Breast epithelium (tissue), 4 donors: ENCODE measurements at regions not wholly inside any gene's neighbourhood (a gene's known extent, or its start where the extent isn't known, plus 50 kb on each side); places are given as distances from the start of the nearest gene placed in this dataset.

Experiments
- DNase-seq, 2 donors: peaks; one replicate each; pipeline ENCODE4 v3.0.0-alpha.2; 2019; ENCODE audit warnings: low spot score in 2 of 2
- H3K27ac ChIP-seq, 2 donors: fragments of 200-600 bp; sonication (generic) in 1 of 2; one replicate each; pipeline ENCODE4 v1.5.1; 2016 to 2019; ENCODE audit warnings: mild to moderate bottlenecking in 1 of 2
- H3K27me3 ChIP-seq, 2 donors: fragments of 200-600 bp; sonication (generic) in 1 of 2; one replicate each; pipeline versions ENCODE4 v1.5.1 to v1.6.0; 2017 to 2019; ENCODE audit warnings: control low read depth in 1 of 2, mild to moderate bottlenecking in 1 of 2
- H3K36me3 ChIP-seq: fragments of 200-600 bp; one replicate; pipeline ENCODE4 v1.5.1; 2019
- H3K4me1 ChIP-seq, 2 donors: fragments of 200-600 bp; sonication (generic); one replicate each; pipeline ENCODE4 v1.5.1; 2016 to 2019; ENCODE audit warnings: control low read depth in 1 of 2
- H3K4me3 ChIP-seq, 3 donors: fragments of 200-600 bp; sonication (generic); 1 replicate in 2 of 3; 2 replicates in 1 of 3; pipeline ENCODE4 v1.5.1; 2016 to 2019; ENCODE audit warnings: mild to moderate bottlenecking in 3 of 3, moderate library complexity in 2 of 3
- H3K9me3 ChIP-seq, 2 donors: fragments of 200-600 bp; sonication (generic) in 1 of 2; one replicate each; pipeline ENCODE4 v1.5.1; 2016 to 2019; ENCODE audit warnings: control low read depth in 1 of 2
- CTCF ChIP-seq, 3 donors: fragments of 450-650 bp; IDR thresholded peaks; one replicate each; pipeline ENCODE4 v1.5.1; 2016 to 2017; ENCODE audit warnings: antibody characterized with exemption in 3 of 3, mild to moderate bottlenecking in 3 of 3, moderate library complexity in 3 of 3
- POLR2A ChIP-seq: fragments of 450-650 bp; IDR thresholded peaks from one replicate; pipeline ENCODE4 v1.6.1; 2016; ENCODE audit warnings: antibody characterized with exemption, mild to moderate bottlenecking, moderate library complexity
- POLR2AphosphoS5 ChIP-seq, 3 donors: sonication (generic); formaldehyde crosslinking; IDR thresholded peaks; one replicate each; pipeline ENCODE4 v1.6.1; 2017; ENCODE audit warnings: antibody characterized with exemption in 3 of 3
- intact Hi-C: fragments of 100-400 bp; cut with DNase I; formaldehyde crosslinking; loops from one replicate; pipeline ENCODE4 v1.15.1; 2023; ENCODE audit warnings: low total_unique reads

GRCh38 chr10:8331896-8332729 lies 277.6 kb downstream of the GATA3 start:
- Histone ChIP-seq H3K27ac (no peak overlapping the region), H3K27me3 (no peaks in the 10 kb centered on the region), H3K4me3 (peak overlapping the region; percentile 10 to 63 (median 45)), H3K36me3 (no peaks in the 10 kb centered on the region), H3K9me3 (no peaks in the 10 kb centered on the region), H3K4me1 (no peaks in the 10 kb centered on the region)
- peak in 1 of 2 donors; percentile 45 for DNase-seq
- intact Hi-C loops, result no loop called here
- TF ChIP-seq CTCF (IDR thresholded peaks at IDR 0.05) (no peak), POLR2AphosphoS5 (IDR thresholded peaks at IDR 0.05) (no peak), POLR2A (no peak)

GRCh38 chr10:8332730-8333111 lies 278.2 kb downstream of the GATA3 start:
- H3K4me3 ChIP-seq, result peak overlapping the region; percentile 10 to 63 (median 45)
- no peaks in the 10 kb centered on the region for H3K4me1 ChIP-seq
- H3K9me3 ChIP-seq, result no peaks in the 10 kb centered on the region
- H3K27ac ChIP-seq, result no peak overlapping the region
- no peaks in the 10 kb centered on the region for H3K27me3 ChIP-seq
- DNase-seq, result no peak
- no peak for TF ChIP-seq POLR2A
- no peak for TF ChIP-seq CTCF (IDR thresholded peaks at IDR 0.05)
- no peak for TF ChIP-seq POLR2AphosphoS5 (IDR thresholded peaks at IDR 0.05)
- H3K36me3 ChIP-seq, result no peaks in the 10 kb centered on the region
- intact Hi-C loops, result no loop called here

- H3K4me1 ChIP-seq, result no peaks in the 10 kb centered on the region
- no peaks in the 10 kb centered on the region for H3K36me3 ChIP-seq
- no peak for DNase-seq
- no peaks in the 10 kb centered on the region for H3K9me3 ChIP-seq
- no peak overlapping the region for H3K4me3 ChIP-seq
- TF ChIP-seq CTCF (IDR thresholded peaks at IDR 0.05) (no peak), POLR2AphosphoS5 (IDR thresholded peaks at IDR 0.05) (no peak), POLR2A (no peak)
- no peaks in the 10 kb centered on the region for H3K27me3 ChIP-seq
- intact Hi-C loops, result no loop called here
- H3K27ac ChIP-seq, result no peak overlapping the region
These were observed 280.1 kb downstream of the GATA3 start for GRCh38 chr10:8334631-8335030.

- no peak for DNase-seq
These were observed 282.3 kb downstream of the GATA3 start for GRCh38 chr10:8336629-8337331.

More at GRCh38 chr10:8336629-8337331, 282.3 kb downstream of the GATA3 start:
- H3K27ac ChIP-seq, result no peak overlapping the region
- H3K27me3 ChIP-seq, result no peaks in the 10 kb centered on the region
- H3K4me1 ChIP-seq, result no peaks in the 10 kb centered on the region
- H3K4me3 ChIP-seq, result no peak overlapping the region
- TF ChIP-seq POLR2AphosphoS5 (IDR thresholded peaks at IDR 0.05) (no peak), CTCF (IDR thresholded peaks at IDR 0.05) (no peak), POLR2A (no peak)
- H3K36me3 ChIP-seq, result no peaks in the 10 kb centered on the region
- intact Hi-C loops, result no loop called here
- no peaks in the 10 kb centered on the region for H3K9me3 ChIP-seq
